ENCODE measurements at regions not wholly inside any gene's neighbourhood (a gene's known extent, or its start where the extent isn't known, plus 50 kb on each side); places are given as distances from the start of the nearest gene placed in this dataset.

DNA sequence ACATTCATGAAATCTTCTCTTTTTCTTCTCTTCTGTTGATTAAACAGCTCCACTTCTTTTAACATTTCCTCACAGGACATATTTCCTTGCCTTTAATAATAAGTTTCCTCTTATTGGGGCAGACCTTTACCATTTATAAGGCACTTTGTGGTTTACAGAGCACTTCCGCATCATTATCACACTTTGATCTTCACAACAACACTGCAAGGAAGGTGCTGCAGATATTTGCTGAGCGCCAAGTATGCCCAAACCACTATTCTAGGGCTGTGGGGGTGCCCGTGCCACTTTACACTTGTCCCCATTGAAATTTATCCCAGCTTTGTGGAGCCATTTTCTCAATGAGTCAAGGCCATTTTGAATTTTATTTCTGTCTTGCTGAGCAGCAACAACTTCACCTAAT is 246.6 kb downstream of the SS18 start:
- Histone ChIP-seq H3K27me3 (ENCODE audit: insufficient read depth, low read length) (no peaks in the 10 kb centered on the region), H3K9me3 (ENCODE audit: low read length) (no peaks in the 10 kb centered on the region), H3K36me3 (ENCODE audit: insufficient read depth, low read length) (no peaks in the 10 kb centered on the region), H4K20me1 (ENCODE audit: insufficient read depth, low read length) (no peaks in the 10 kb centered on the region), H3K9me2 (ENCODE audit: low read depth, low read length) (no peaks in the 10 kb centered on the region; the same call in 1 of the 2 replicates), H3K4me2 (ENCODE audit: low read length) (no peak overlapping the region), H3K27ac (ENCODE audit: low read depth, low read length, poor library complexity, severe bottlenecking) (no peak overlapping the region), H3K79me2 (ENCODE audit: insufficient read depth, low read length) (no peaks in the 10 kb centered on the region), H3F3A (ENCODE audit: insufficient read depth, low read length) (no peaks in the 10 kb centered on the region), H3K4me1 (ENCODE audit: insufficient read depth, low read length, severe bottlenecking) (no peaks in the 10 kb centered on the region), H3K9ac (ENCODE audit: low read length) (no peak overlapping the region), H2AFZ (ENCODE audit: low read length) (no peak overlapping the region), H3K4me3 (ENCODE audit: low read depth, low read length, poor library complexity, severe bottlenecking) (no peak overlapping the region)
- TF ChIP-seq, protein P1, sequence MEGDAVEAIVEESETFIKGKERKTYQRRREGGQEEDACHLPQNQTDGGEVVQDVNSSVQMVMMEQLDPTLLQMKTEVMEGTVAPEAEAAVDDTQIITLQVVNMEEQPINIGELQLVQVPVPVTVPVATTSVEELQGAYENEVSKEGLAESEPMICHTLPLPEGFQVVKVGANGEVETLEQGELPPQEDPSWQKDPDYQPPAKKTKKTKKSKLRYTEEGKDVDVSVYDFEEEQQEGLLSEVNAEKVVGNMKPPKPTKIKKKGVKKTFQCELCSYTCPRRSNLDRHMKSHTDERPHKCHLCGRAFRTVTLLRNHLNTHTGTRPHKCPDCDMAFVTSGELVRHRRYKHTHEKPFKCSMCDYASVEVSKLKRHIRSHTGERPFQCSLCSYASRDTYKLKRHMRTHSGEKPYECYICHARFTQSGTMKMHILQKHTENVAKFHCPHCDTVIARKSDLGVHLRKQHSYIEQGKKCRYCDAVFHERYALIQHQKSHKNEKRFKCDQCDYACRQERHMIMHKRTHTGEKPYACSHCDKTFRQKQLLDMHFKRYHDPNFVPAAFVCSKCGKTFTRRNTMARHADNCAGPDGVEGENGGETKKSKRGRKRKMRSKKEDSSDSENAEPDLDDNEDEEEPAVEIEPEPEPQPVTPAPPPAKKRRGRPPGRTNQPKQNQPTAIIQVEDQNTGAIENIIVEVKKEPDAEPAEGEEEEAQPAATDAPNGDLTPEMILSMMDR (IDR thresholded peaks at IDR 0.05; ENCODE audit: low read length): no peak
- TF ChIP-seq EZH2 (IDR thresholded peaks at IDR 0.05; ENCODE audit: borderline replicate concordance, low read length): no peak

DNA sequence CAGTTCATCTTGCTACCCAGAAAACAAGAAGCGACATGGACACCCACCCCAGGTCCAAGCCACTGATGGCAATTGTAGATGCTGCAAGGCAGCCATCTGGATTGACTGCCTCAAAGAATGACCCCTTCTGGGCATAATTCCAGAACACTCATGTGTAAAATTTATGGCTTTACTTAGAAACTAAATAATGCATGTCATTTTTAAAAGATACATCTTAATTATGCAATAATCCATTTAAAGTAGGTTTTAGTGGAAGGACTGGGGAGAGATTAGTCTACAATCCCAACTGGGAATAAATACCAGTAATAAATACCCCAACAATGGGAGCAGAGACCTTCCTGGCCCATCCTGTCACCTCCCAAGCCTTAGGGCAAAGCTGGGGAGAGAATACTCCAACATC is 247.7 kb downstream of the SS18 start:
- Histone ChIP-seq H3K36me3 (ENCODE audit: insufficient read depth, low read length) (no peaks in the 10 kb centered on the region), H4K20me1 (ENCODE audit: insufficient read depth, low read length) (no peaks in the 10 kb centered on the region), H3K9ac (ENCODE audit: low read length) (no peak overlapping the region), H3K4me2 (ENCODE audit: low read length) (no peak overlapping the region), H2AFZ (ENCODE audit: low read length) (no peak overlapping the region), H3K4me1 (ENCODE audit: insufficient read depth, low read length, severe bottlenecking) (no peaks in the 10 kb centered on the region), H3K79me2 (ENCODE audit: insufficient read depth, low read length) (no peaks in the 10 kb centered on the region), H3F3A (ENCODE audit: insufficient read depth, low read length) (no peaks in the 10 kb centered on the region), H3K9me3 (ENCODE audit: low read length) (no peaks in the 10 kb centered on the region), H3K27me3 (ENCODE audit: insufficient read depth, low read length) (no peaks in the 10 kb centered on the region), H3K9me2 (ENCODE audit: low read depth, low read length) (no peaks in the 10 kb centered on the region; the same call in 1 of the 2 replicates), H3K27ac (ENCODE audit: low read depth, low read length, poor library complexity, severe bottlenecking) (no peak overlapping the region), H3K4me3 (ENCODE audit: low read depth, low read length, poor library complexity, severe bottlenecking) (no peak overlapping the region)
- TF ChIP-seq EZH2 (IDR thresholded peaks at IDR 0.05; ENCODE audit: borderline replicate concordance, low read length): no peak
- TF ChIP-seq, protein P1 (IDR thresholded peaks at IDR 0.05; ENCODE audit: low read length): no peak

DNA sequence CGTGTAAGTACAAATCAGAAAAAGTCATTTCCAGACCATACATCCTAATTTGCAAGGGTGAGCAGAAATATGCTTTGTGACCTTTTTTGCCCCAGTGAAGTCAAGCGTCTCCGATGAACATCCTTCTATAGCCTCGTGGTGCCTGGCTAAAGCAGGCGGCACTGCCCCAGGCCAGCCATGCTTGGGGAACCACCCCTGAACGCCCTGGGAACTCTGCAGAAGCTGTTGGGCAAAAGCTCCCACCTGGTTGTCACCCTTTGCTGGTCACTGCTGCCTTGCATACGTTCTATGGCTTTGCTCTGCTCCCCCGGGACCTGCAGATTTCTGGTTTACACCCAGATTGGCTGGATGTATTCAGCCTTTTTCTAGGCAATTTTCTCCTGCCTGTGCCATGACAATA is 256.4 kb downstream of the SS18 start:
- no peak for TF ChIP-seq EZH2 (IDR thresholded peaks at IDR 0.05; ENCODE audit: borderline replicate concordance, low read length)
- TF ChIP-seq, protein P1 (IDR thresholded peaks at IDR 0.05; ENCODE audit: low read length): no peak
- Histone ChIP-seq H3K9me3 (ENCODE audit: low read length) (no peaks in the 10 kb centered on the region), H3K27me3 (ENCODE audit: insufficient read depth, low read length) (peaks cover 4% of the 10 kb centered on the region; the same call in 1 of the 2 replicates), H4K20me1 (ENCODE audit: insufficient read depth, low read length) (no peaks in the 10 kb centered on the region), H3F3A (ENCODE audit: insufficient read depth, low read length) (no peaks in the 10 kb centered on the region), H3K4me1 (ENCODE audit: insufficient read depth, low read length, severe bottlenecking) (no peaks in the 10 kb centered on the region), H3K4me2 (ENCODE audit: low read length) (no peak overlapping the region), H3K27ac (ENCODE audit: low read depth, low read length, poor library complexity, severe bottlenecking) (no peak overlapping the region), H3K36me3 (ENCODE audit: insufficient read depth, low read length) (no peaks in the 10 kb centered on the region), H3K9me2 (ENCODE audit: low read depth, low read length) (no peaks in the 10 kb centered on the region), H3K4me3 (ENCODE audit: low read depth, low read length, poor library complexity, severe bottlenecking) (no peak overlapping the region), H2AFZ (ENCODE audit: low read length) (no peak overlapping the region), H3K79me2 (ENCODE audit: insufficient read depth, low read length) (no peaks in the 10 kb centered on the region), H3K9ac (ENCODE audit: low read length) (no peak overlapping the region)

Measured in OCI-LY1 (cell line).